Breast epithelium (tissue), 3 donors: ENCODE measurements at regions not wholly inside any gene's neighbourhood (a gene's known extent, or its start where the extent isn't known, plus 50 kb on each side); places are given as distances from the start of the nearest gene placed in this dataset.

Source experiments
- POLR2AphosphoS5 ChIP-seq, 3 donors: sonication (generic); formaldehyde crosslinking; IDR thresholded peaks; one replicate each; pipeline ENCODE4 v1.6.1; 2017; ENCODE audit warnings: antibody characterized with exemption in 3 of 3
- TF ChIP-seq, protein P1 (sequence below), 3 donors: fragments of 450-650 bp; IDR thresholded peaks; one replicate each; pipeline ENCODE4 v1.5.1; 2016 to 2017; ENCODE audit warnings: antibody characterized with exemption in 3 of 3, mild to moderate bottlenecking in 3 of 3, moderate library complexity in 3 of 3

DNA sequence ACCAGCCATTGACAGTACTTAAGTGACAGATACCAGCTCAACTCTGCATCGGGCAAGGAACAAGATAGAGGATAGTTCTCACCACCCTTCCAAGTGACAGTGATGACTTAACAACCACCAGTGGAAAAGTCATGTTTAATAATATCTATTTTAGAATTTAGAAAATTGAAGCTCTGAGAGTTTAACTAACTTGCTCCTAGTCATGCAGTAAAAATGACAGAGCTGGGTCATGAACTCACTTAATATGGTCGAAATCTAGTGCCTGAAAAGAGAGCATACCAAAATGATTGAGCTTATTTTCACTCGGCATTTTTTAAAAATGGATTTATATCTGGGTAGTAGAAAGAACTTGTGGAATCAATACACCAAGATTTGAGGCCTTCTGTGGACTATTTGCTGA, 367.8 kb upstream of the IGFBP3 start:
- TF ChIP-seq POLR2AphosphoS5 (IDR thresholded peaks at IDR 0.05), result no peak
- TF ChIP-seq, protein P1, sequence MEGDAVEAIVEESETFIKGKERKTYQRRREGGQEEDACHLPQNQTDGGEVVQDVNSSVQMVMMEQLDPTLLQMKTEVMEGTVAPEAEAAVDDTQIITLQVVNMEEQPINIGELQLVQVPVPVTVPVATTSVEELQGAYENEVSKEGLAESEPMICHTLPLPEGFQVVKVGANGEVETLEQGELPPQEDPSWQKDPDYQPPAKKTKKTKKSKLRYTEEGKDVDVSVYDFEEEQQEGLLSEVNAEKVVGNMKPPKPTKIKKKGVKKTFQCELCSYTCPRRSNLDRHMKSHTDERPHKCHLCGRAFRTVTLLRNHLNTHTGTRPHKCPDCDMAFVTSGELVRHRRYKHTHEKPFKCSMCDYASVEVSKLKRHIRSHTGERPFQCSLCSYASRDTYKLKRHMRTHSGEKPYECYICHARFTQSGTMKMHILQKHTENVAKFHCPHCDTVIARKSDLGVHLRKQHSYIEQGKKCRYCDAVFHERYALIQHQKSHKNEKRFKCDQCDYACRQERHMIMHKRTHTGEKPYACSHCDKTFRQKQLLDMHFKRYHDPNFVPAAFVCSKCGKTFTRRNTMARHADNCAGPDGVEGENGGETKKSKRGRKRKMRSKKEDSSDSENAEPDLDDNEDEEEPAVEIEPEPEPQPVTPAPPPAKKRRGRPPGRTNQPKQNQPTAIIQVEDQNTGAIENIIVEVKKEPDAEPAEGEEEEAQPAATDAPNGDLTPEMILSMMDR (IDR thresholded peaks at IDR 0.05), result no peak
